ENCODE measurements at regions not wholly inside any gene's neighbourhood (a gene's known extent, or its start where the extent isn't known, plus 50 kb on each side); places are given as distances from the start of the nearest gene placed in this dataset.

- Histone ChIP-seq H3K36me3 (no peaks in the 10 kb centered on the region), H3K4me1 (no peaks in the 10 kb centered on the region), H3K27ac (no peak overlapping the region), H3K27me3 (no peaks in the 10 kb centered on the region), H3K4me3 (no peak overlapping the region), H3K9me3 (no peaks in the 10 kb centered on the region)
- intact Hi-C loops (cut with DNase I): no loop called here
- TF ChIP-seq, protein P1, sequence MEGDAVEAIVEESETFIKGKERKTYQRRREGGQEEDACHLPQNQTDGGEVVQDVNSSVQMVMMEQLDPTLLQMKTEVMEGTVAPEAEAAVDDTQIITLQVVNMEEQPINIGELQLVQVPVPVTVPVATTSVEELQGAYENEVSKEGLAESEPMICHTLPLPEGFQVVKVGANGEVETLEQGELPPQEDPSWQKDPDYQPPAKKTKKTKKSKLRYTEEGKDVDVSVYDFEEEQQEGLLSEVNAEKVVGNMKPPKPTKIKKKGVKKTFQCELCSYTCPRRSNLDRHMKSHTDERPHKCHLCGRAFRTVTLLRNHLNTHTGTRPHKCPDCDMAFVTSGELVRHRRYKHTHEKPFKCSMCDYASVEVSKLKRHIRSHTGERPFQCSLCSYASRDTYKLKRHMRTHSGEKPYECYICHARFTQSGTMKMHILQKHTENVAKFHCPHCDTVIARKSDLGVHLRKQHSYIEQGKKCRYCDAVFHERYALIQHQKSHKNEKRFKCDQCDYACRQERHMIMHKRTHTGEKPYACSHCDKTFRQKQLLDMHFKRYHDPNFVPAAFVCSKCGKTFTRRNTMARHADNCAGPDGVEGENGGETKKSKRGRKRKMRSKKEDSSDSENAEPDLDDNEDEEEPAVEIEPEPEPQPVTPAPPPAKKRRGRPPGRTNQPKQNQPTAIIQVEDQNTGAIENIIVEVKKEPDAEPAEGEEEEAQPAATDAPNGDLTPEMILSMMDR (IDR thresholded peaks at IDR 0.05): no peak
- ATAC-seq (no peak), DNase-seq (no peak)
These were observed 410.0 kb upstream of the SULF2 start for GRCh38 chr20:48195121-48195870.

DNA sequence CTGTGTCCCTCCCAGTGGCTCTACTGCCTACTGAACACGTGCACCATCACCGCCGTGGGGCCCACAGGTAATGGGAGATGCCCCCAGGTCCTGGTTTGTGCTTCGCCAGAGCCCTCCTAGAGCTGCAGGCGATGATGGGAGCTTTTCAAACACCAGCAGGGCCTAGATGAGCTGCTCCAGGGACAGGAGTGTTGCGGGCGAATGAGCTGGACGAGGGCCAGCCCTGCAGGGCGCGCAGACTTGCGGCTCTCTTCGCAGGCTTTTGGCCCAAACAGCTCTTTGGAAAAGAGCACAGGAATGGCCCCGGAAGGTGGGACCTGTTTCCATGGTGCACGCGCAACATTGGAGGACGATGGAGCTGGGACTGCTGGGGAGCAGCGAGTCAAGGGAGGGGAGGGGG is 409.3 kb upstream of the SULF2 start:
- Histone ChIP-seq H3K27ac (no peak overlapping the region), H3K36me3 (no peaks in the 10 kb centered on the region), H3K4me3 (no peak overlapping the region), H3K27me3 (no peaks in the 10 kb centered on the region), H3K9me3 (no peaks in the 10 kb centered on the region), H3K4me1 (no peaks in the 10 kb centered on the region)
- TF ChIP-seq, protein P1 (IDR thresholded peaks at IDR 0.05): no peak
- DNase-seq: peak in 1 of 4 donors; percentile 9
- no peak for ATAC-seq
- intact Hi-C loops (cut with DNase I): no loop called here

DNA sequence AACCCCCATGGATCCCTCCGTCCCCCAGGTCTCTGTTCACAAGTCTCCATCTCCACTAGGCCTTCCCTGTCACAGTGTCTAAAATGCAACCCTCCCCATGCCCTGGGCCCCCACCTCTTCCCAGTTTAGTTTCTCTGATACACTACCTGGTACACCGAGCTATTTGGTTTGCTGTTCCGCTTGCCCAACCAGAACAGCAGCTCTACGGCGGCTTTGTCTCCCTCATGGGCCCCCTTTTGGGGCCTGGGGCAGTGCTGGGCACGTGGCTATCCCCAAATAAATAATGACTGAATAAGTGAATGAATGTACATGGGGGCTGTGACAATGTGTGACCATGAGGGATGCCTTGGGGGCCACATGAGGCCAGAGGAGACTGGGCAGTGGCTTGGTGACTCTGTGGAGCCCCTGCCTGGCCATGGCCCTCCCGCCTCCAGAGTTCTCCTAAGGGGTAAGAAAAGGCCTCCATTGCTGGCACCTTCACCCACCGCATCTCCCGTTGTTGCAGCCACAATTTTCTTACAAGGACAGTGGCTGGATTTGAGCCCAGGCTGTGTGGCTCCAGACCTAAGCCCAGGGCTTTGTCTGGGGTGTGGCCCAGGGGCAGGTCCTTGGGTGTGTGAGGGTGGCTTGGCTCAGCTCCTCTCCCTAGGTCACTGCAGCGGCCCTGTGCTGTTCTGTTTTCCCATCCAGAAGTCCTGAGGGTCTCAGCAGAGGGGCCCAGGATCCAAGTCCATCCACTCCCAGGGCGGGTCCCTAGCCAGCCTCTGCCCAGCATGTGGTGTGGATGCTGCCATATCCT is 408.5 kb upstream of the SULF2 start:
- Histone ChIP-seq H3K4me1 (no peaks in the 10 kb centered on the region), H3K27ac (no peak overlapping the region), H3K4me3 (no peak overlapping the region), H3K9me3 (no peaks in the 10 kb centered on the region), H3K36me3 (no peaks in the 10 kb centered on the region), H3K27me3 (no peaks in the 10 kb centered on the region)
- no peak for DNase-seq
- TF ChIP-seq, protein P1 (IDR thresholded peaks at IDR 0.05): no peak
- ATAC-seq: no peak
- intact Hi-C loops (cut with DNase I): no loop called here

- intact Hi-C loops (cut with DNase I): no loop called here
- H3K4me3 ChIP-seq: no peak overlapping the region
- H3K36me3 ChIP-seq: no peaks in the 10 kb centered on the region
- ATAC-seq (no peak), DNase-seq (no peak)
- no peaks in the 10 kb centered on the region for H3K4me1 ChIP-seq
- no peaks in the 10 kb centered on the region for H3K27me3 ChIP-seq
- TF ChIP-seq, protein P1 (IDR thresholded peaks at IDR 0.05): no peak
- no peaks in the 10 kb centered on the region for H3K9me3 ChIP-seq
- H3K27ac ChIP-seq: no peak overlapping the region
These were observed 406.8 kb upstream of the SULF2 start for GRCh38 chr20:48192109-48192508.

DNA sequence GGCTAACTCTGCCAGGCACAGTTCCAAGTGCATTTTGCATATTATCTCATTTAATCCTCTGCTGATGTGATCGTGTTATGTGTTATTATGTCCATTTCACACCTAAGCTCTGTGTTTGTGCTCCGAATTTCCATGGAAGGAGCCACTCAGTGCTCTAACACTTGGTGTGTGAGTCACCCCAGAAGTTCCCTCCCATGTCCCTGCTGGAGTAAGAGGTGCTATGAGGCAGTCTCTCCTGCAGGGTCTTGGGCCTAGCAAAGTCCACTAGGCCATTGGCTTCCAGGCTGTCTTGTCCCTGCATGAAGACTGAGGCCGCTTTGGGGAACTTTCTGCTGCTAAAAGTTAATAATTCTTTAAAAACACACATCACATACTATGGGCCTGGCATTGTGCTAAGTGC is 405.9 kb upstream of the SULF2 start:
- Histone ChIP-seq H3K36me3 (no peaks in the 10 kb centered on the region), H3K9me3 (no peaks in the 10 kb centered on the region), H3K4me1 (no peaks in the 10 kb centered on the region), H3K27me3 (no peaks in the 10 kb centered on the region), H3K27ac (no peak overlapping the region), H3K4me3 (no peak overlapping the region)
- DNase-seq: no peak
- TF ChIP-seq, protein P1 (IDR thresholded peaks at IDR 0.05): no peak
- intact Hi-C loops (cut with DNase I): no loop called here
- ATAC-seq: no peak
